Astrocyte (in vitro differentiated cells and primary cell): ENCODE measurements at regions not wholly inside any gene's neighbourhood (a gene's known extent, or its start where the extent isn't known, plus 50 kb on each side); places are given as distances from the start of the nearest gene placed in this dataset.

ENCODE experiments used
- DNase-seq: peaks from one replicate; pipeline ENCODE4 v3.0.0-alpha.2; 2010; ENCODE audit warnings: low read depth
- FAIRE-seq: peaks from 2 replicates; lab custom pipeline; 2011; peaks lifted over from hg19 to GRCh38; lab: Jason Lieb, UNC
- H2AFZ ChIP-seq: 2 replicates; pipeline ENCODE4 v1.6.0; 2012; ENCODE audit warnings: low read depth, low read length, inconsistent platforms
- H3K27ac ChIP-seq: 2 replicates; pipeline ENCODE4 v1.5.1; 2011; ENCODE audit warnings: low read depth, low read length, inconsistent platforms
- H3K27me3 ChIP-seq: 2 replicates; pipeline ENCODE4 v1.6.0; 2011; ENCODE audit warnings: low read length, inconsistent platforms; ENCODE audit not compliant: insufficient read depth
- H3K36me3 ChIP-seq: 2 replicates; pipeline ENCODE4 v1.5.1; 2011; ENCODE audit warnings: low read length, inconsistent platforms; ENCODE audit not compliant: insufficient read depth
- H3K4me1 ChIP-seq: 2 replicates; pipeline ENCODE4 v1.5.1; 2011; ENCODE audit warnings: low read length, inconsistent platforms; ENCODE audit not compliant: insufficient read depth
- H3K4me2 ChIP-seq: 2 replicates; pipeline ENCODE4 v1.6.0; 2012; ENCODE audit warnings: low read length, inconsistent platforms
- H3K4me3 ChIP-seq: 2 replicates; pipeline ENCODE4 v1.5.1; 2011; ENCODE audit warnings: low read depth, mild to moderate bottlenecking, low read length, inconsistent platforms; ENCODE audit not compliant: insufficient read depth
- H3K79me2 ChIP-seq: 2 replicates; pipeline ENCODE4 v1.6.0; 2012; ENCODE audit warnings: mild to moderate bottlenecking, low read length, inconsistent platforms; ENCODE audit not compliant: insufficient read depth
- H3K9ac ChIP-seq: 2 replicates; pipeline ENCODE4 v1.6.0; 2012; ENCODE audit warnings: mild to moderate bottlenecking, low read length, inconsistent platforms
- H3K9me3 ChIP-seq: 2 replicates; pipeline ENCODE4 v1.5.1; 2012; ENCODE audit warnings: low read depth, mild to moderate bottlenecking, low read length, inconsistent platforms; ENCODE audit not compliant: insufficient read depth
- H4K20me1 ChIP-seq: 2 replicates; pipeline ENCODE4 v1.6.0; 2012; ENCODE audit warnings: low read length, inconsistent platforms; ENCODE audit not compliant: insufficient read depth
- H3K27ac Mint-ChIP-seq: one replicate; pipeline ENCODE4 v1.8.0; 2021; ENCODE audit warnings: mild to moderate bottlenecking, mixed read lengths; ENCODE audit not compliant: unreplicated experiment
- H3K27me3 Mint-ChIP-seq: one replicate; pipeline ENCODE4 v1.8.0; 2021; ENCODE audit warnings: low read depth, mixed read lengths; ENCODE audit not compliant: unreplicated experiment
- H3K36me3 Mint-ChIP-seq: one replicate; pipeline ENCODE4 v1.8.0; 2021; ENCODE audit warnings: low read depth, mixed read lengths; ENCODE audit not compliant: unreplicated experiment
- H3K4me1 Mint-ChIP-seq: one replicate; pipeline ENCODE4 v1.8.0; 2021; ENCODE audit warnings: low read depth, mixed read lengths; ENCODE audit not compliant: unreplicated experiment
- H3K4me3 Mint-ChIP-seq: one replicate; pipeline ENCODE4 v1.8.0; 2021; ENCODE audit warnings: mild to moderate bottlenecking, moderate library complexity, mixed read lengths; ENCODE audit not compliant: unreplicated experiment
- H3K9me3 Mint-ChIP-seq: one replicate; pipeline ENCODE4 v1.8.0; 2021; ENCODE audit warnings: mild to moderate bottlenecking, mixed read lengths; ENCODE audit not compliant: unreplicated experiment
- EZH2 ChIP-seq: IDR thresholded peaks from 2 replicates; pipeline ENCODE4 v1.6.1; 2012; ENCODE audit warnings: mild to moderate bottlenecking, low read length, inconsistent platforms; ENCODE audit not compliant: insufficient read depth
- TF ChIP-seq, protein P1 (sequence below): IDR thresholded peaks from 2 replicates; pipeline ENCODE4 v1.5.1; 2011; ENCODE audit warnings: low read depth, mild to moderate bottlenecking, inconsistent platforms, low read length, moderate library complexity; ENCODE audit not compliant: insufficient read depth

DNA sequence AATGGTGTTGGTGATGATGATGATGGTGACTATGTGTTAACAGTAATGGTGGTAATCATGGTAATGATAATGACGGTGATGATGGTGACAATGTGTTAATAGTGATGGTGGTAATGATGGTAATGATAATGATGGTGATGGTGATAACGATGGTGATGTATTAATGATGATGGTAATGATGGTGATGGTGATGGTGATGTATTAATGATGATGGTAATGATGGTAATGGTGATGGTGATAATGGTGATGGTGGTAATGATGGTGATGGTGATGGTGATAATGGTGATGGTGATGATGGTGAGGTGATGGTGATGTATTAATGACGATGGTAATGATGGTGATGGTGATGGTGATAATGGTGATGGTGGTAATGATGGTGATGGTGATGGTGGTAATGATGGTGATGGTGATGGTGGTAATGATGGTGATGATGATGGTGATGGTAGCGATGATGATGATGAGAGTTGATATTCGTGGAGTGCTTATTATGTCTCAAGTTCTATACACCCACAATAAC, 212.8 kb upstream of the NCKAP5 start:
- Histone ChIP-seq H3K79me2 (no peaks in the 10 kb centered on the region), H3K27me3 (no peaks in the 10 kb centered on the region), H3K9ac (no peak overlapping the region), H3K4me1 (peaks cover 8% of the 10 kb centered on the region), H3K27ac (no peak overlapping the region), H3K36me3 (no peaks in the 10 kb centered on the region), H3K9me3 (no peaks in the 10 kb centered on the region), H4K20me1 (no peaks in the 10 kb centered on the region), H3K4me3 (no peak overlapping the region), H3K4me2 (no peak overlapping the region), H2AFZ (no peak overlapping the region)
- Mint-ChIP-seq H3K4me3 (no peak overlapping the region), H3K9me3 (peaks cover 5% of the 10 kb centered on the region), H3K36me3 (no peaks in the 10 kb centered on the region), H3K4me1 (no peaks in the 10 kb centered on the region), H3K27ac (no peak overlapping the region), H3K27me3 (no peaks in the 10 kb centered on the region)
- DNase-seq, result no peak
- TF ChIP-seq EZH2, result no peak
- TF ChIP-seq, protein P1, sequence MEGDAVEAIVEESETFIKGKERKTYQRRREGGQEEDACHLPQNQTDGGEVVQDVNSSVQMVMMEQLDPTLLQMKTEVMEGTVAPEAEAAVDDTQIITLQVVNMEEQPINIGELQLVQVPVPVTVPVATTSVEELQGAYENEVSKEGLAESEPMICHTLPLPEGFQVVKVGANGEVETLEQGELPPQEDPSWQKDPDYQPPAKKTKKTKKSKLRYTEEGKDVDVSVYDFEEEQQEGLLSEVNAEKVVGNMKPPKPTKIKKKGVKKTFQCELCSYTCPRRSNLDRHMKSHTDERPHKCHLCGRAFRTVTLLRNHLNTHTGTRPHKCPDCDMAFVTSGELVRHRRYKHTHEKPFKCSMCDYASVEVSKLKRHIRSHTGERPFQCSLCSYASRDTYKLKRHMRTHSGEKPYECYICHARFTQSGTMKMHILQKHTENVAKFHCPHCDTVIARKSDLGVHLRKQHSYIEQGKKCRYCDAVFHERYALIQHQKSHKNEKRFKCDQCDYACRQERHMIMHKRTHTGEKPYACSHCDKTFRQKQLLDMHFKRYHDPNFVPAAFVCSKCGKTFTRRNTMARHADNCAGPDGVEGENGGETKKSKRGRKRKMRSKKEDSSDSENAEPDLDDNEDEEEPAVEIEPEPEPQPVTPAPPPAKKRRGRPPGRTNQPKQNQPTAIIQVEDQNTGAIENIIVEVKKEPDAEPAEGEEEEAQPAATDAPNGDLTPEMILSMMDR, result no peak
- FAIRE-seq, result peak; percentile 95

DNA sequence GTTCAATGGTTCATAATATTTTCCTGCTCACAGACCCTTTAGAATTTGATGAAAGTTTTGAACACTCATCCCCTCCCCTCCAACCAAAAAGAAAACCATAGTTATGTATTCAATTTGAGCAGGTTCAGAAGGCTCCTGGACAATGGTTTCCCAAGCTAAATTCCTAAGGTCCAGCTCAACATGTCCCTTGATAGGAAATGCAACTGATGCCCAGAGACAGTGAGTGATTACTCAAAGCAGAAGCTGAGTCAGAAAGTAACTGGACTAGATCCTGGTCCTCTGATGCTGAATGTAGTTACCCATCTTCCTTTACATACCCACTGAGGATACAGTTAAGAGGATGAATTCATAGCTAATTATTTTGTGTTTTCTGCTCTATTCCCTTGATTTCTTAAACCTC, 218.9 kb upstream of the NCKAP5 start:
- H3K27ac ChIP-seq, result no peak overlapping the region
- no peaks in the 10 kb centered on the region for H3K79me2 ChIP-seq
- no peaks in the 10 kb centered on the region for H4K20me1 ChIP-seq
- H3K4me3 Mint-ChIP-seq, result no peak overlapping the region
- H3K9me3 ChIP-seq, result no peaks in the 10 kb centered on the region
- peaks cover 8% of the 10 kb centered on the region for H3K9me3 Mint-ChIP-seq
- H2AFZ ChIP-seq, result no peak overlapping the region
- FAIRE-seq (no peak), DNase-seq (peak; percentile 65)
- H3K4me2 ChIP-seq, result no peak overlapping the region
- no peaks in the 10 kb centered on the region for H3K36me3 Mint-ChIP-seq
- no peak overlapping the region for H3K9ac ChIP-seq
- no peaks in the 10 kb centered on the region for H3K36me3 ChIP-seq
- H3K27me3 ChIP-seq, result no peaks in the 10 kb centered on the region
- H3K4me1 ChIP-seq, result peaks cover 27% of the 10 kb centered on the region
- H3K4me3 ChIP-seq, result no peak overlapping the region
- H3K27ac Mint-ChIP-seq, result no peak overlapping the region
- no peaks in the 10 kb centered on the region for H3K27me3 Mint-ChIP-seq
- peaks cover 29% of the 10 kb centered on the region for H3K4me1 Mint-ChIP-seq
- TF ChIP-seq EZH2, result no peak

DNA sequence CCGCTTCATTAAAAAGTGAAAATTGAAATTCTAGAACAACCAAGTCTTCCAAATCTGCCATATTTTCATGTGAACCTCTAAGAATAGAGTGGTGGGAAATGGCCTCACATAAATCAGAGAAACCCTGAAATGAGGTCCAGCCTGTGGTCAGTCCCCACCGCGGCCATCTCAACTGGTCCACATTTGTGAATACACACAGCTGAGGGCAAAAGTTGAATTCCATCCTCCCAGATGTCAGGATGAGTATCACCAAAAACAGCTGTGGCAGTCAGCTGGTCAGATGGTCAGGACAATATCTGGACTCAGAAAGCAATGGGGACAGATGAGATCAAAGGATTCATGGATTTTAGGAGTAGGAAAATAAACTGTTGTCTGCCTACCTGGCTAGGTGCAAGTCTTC, 219.4 kb upstream of the NCKAP5 start:
- H3K4me3 Mint-ChIP-seq, result no peak overlapping the region
- Histone ChIP-seq H3K36me3 (no peaks in the 10 kb centered on the region), H4K20me1 (no peaks in the 10 kb centered on the region), H3K27ac (peak overlapping the region; percentile 46), H3K79me2 (no peaks in the 10 kb centered on the region), H2AFZ (no peak overlapping the region), H3K4me3 (no peak overlapping the region), H3K9ac (no peak overlapping the region), H3K4me2 (no peak overlapping the region), H3K4me1 (peaks cover 27% of the 10 kb centered on the region), H3K27me3 (no peaks in the 10 kb centered on the region), H3K9me3 (no peaks in the 10 kb centered on the region)
- H3K9me3 Mint-ChIP-seq, result peaks cover 6% of the 10 kb centered on the region
- TF ChIP-seq, protein P1, result no peak
- no peak for TF ChIP-seq EZH2
- no peak for DNase-seq
- H3K4me1 Mint-ChIP-seq, result peaks cover 29% of the 10 kb centered on the region
- H3K27ac Mint-ChIP-seq, result no peak overlapping the region
- H3K36me3 Mint-ChIP-seq, result no peaks in the 10 kb centered on the region
- FAIRE-seq, result no peak
- H3K27me3 Mint-ChIP-seq, result no peaks in the 10 kb centered on the region
